RWPE1 (cell line): ENCODE measurements at regions not wholly inside any gene's neighbourhood (a gene's known extent, or its start where the extent isn't known, plus 50 kb on each side); places are given as distances from the start of the nearest gene placed in this dataset.

Experiments used
- CTCF ChIA-PET: fragments of 350-600 bp; sonication (Branson Sonifier 250); formaldehyde crosslinking; extraction: SDS; loops from one replicate; lab custom pipeline; 2021; lab: Yijun Ruan, JAX
- POLR2A ChIA-PET: fragments of 400-600 bp; formaldehyde crosslinking; extraction: SDS; loops from one replicate; lab custom pipeline; 2020; ENCODE audit warnings: antibody characterized with exemption; ENCODE audit not compliant: low non-redundant PET; lab: Yijun Ruan, JAX
- DNase-seq: peaks from one replicate; pipeline ENCODE4 v3.0.0; 2012; ENCODE audit warnings: low spot score
- H3K27ac ChIP-seq: fragments of 450-650 bp; 2 replicates; pipeline ENCODE4 v1.5.1; 2017
- TF ChIP-seq, protein P1 (sequence below): fragments of 450-650 bp; conservative IDR thresholded peaks from 2 replicates; pipeline ENCODE4 v1.5.1; 2017; ENCODE audit warnings: low read depth, mild to moderate bottlenecking

DNA sequence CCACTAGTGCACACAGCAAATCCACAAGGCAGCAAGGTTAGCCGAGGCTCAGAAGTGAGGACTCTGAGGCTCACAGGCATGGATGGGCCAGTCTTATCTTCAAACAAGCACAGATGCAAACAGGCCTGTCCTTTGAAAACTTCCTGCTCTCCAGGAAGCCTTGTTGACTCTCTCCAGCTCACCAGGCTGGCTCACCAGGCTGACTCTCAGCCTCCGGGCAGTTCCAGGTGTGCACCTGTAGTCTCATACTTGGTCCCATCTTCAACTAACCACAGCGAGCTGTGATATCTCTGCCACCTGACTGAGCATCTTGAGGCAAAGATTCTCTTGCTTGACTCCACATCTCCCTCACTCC is 173.9 kb upstream of the ZMIZ1 start:
- TF ChIP-seq, protein P1, sequence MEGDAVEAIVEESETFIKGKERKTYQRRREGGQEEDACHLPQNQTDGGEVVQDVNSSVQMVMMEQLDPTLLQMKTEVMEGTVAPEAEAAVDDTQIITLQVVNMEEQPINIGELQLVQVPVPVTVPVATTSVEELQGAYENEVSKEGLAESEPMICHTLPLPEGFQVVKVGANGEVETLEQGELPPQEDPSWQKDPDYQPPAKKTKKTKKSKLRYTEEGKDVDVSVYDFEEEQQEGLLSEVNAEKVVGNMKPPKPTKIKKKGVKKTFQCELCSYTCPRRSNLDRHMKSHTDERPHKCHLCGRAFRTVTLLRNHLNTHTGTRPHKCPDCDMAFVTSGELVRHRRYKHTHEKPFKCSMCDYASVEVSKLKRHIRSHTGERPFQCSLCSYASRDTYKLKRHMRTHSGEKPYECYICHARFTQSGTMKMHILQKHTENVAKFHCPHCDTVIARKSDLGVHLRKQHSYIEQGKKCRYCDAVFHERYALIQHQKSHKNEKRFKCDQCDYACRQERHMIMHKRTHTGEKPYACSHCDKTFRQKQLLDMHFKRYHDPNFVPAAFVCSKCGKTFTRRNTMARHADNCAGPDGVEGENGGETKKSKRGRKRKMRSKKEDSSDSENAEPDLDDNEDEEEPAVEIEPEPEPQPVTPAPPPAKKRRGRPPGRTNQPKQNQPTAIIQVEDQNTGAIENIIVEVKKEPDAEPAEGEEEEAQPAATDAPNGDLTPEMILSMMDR = no peak
- ChIA-PET POLR2A (no interaction called here), CTCF (interaction anchor here (0.5 to 0.7 kb wide), 2 partner anchors 165 to 300 kb away, joined by 3 read pairs; no protein-coding TSS in a partner anchor)
- H3K27ac ChIP-seq = no peak overlapping the region
- no peak for DNase-seq

- POLR2A ChIA-PET = no interaction called here
- CTCF ChIA-PET = no interaction called here
- no peak for DNase-seq
- TF ChIP-seq, protein P1 = no peak
- no peak overlapping the region for H3K27ac ChIP-seq
These were observed 173.3 kb upstream of the ZMIZ1 start for GRCh38 chr10:78895469-78895868.

DNA sequence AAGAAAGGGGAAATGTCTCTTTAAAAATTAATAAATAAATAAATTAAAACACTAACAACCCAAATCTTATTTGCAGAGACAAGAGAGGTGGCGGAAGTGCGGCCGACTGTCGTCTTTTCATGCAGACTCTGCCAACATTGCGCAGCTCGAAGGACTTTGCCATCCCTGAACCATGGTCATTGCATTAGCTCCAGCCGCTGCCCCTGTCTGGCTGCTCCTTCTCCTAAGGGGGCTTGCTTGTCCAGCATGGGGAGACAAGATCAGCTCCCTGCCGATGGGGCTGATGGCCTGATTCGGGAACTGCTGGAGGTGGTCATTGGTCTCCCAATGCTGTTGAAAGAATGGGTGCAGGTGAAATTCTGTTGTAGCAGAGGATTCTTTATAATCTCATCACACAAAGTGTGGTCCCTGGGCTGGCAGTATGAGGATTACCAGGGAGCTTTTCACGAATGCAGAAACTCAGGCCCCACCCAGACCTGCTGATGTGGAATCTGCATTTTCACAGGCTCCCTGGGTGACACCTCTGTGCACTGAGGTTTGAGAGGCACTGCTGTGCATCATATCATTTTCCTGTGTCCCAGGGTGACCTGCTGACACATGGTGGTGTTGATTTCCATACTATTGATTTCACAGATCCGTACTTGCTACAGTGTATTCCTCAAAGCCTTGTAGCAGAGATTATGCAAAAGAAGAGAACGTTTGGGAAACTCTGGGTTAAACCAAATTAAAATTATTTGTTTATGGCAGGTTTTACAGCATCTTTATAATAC is 172.4 kb upstream of the ZMIZ1 start:
- CTCF ChIA-PET = interaction anchor here (0.6 kb wide), 1 partner anchor 152 kb away, joined by 3 read pairs; no protein-coding TSS in a partner anchor
- no peak overlapping the region for H3K27ac ChIP-seq
- POLR2A ChIA-PET = no interaction called here
- TF ChIP-seq, protein P1 = no peak
- DNase-seq = no peak

GRCh38 chr10:78898341-78899097 is 170.2 kb upstream of the ZMIZ1 start:
- CTCF ChIA-PET = interaction anchor here (0.8 kb wide), 1 partner anchor 33 kb away, joined by 3 read pairs; no protein-coding TSS in a partner anchor
- POLR2A ChIA-PET = no interaction called here
- H3K27ac ChIP-seq = no peak overlapping the region
- TF ChIP-seq, protein P1 = no peak
- DNase-seq = no peak

- no peak for DNase-seq
- CTCF ChIA-PET = no interaction called here
- TF ChIP-seq, protein P1 = no peak
- POLR2A ChIA-PET = no interaction called here
- H3K27ac ChIP-seq = no peak overlapping the region
These were observed 169.5 kb upstream of the ZMIZ1 start for GRCh38 chr10:78899098-78899754.

- TF ChIP-seq, protein P1 = no peak
- POLR2A ChIA-PET = no interaction called here
- H3K27ac ChIP-seq = no peak overlapping the region
- DNase-seq = no peak
- CTCF ChIA-PET = no interaction called here
These were observed 168.6 kb upstream of the ZMIZ1 start for GRCh38 chr10:78899996-78900714.
